ENCODE measurements at regions not wholly inside any gene's neighbourhood (a gene's known extent, or its start where the extent isn't known, plus 50 kb on each side); places are given as distances from the start of the nearest gene placed in this dataset.

- TF ChIP-seq, protein P1, sequence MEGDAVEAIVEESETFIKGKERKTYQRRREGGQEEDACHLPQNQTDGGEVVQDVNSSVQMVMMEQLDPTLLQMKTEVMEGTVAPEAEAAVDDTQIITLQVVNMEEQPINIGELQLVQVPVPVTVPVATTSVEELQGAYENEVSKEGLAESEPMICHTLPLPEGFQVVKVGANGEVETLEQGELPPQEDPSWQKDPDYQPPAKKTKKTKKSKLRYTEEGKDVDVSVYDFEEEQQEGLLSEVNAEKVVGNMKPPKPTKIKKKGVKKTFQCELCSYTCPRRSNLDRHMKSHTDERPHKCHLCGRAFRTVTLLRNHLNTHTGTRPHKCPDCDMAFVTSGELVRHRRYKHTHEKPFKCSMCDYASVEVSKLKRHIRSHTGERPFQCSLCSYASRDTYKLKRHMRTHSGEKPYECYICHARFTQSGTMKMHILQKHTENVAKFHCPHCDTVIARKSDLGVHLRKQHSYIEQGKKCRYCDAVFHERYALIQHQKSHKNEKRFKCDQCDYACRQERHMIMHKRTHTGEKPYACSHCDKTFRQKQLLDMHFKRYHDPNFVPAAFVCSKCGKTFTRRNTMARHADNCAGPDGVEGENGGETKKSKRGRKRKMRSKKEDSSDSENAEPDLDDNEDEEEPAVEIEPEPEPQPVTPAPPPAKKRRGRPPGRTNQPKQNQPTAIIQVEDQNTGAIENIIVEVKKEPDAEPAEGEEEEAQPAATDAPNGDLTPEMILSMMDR (IDR thresholded peaks at IDR 0.05; ENCODE audit: low read depth, low read length) = no peak
- no peak for TF ChIP-seq POLR2A (IDR thresholded peaks at IDR 0.05; ENCODE audit: extremely low read depth, insufficient read length)
Measured at GRCh38 chr21:38729754-38730379, 75.9 kb upstream of the ETS2 start.
